NT2/D1 (cell line): ENCODE measurements at regions not wholly inside any gene's neighbourhood (a gene's known extent, or its start where the extent isn't known, plus 50 kb on each side); places are given as distances from the start of the nearest gene placed in this dataset.
"Not testable (repeated sequence)": the region's sequence is repeated elsewhere in the genome, so short reads cannot be mapped to it uniquely, and the experiment has no call there.

Experiments used
- DNase-seq: peaks from one replicate; pipeline ENCODE4 v3.0.0-alpha.2; 2011; ENCODE audit warnings: low read depth, low spot score
- H3K27me3 ChIP-seq: 2 replicates; pipeline ENCODE4 v1.6.0; 2011; ENCODE audit warnings: mild to moderate bottlenecking; ENCODE audit not compliant: insufficient read length, insufficient read depth
- H3K36me3 ChIP-seq: 2 replicates; pipeline ENCODE4 v1.6.1; 2011; ENCODE audit warnings: mild to moderate bottlenecking, low read length, mixed read lengths; ENCODE audit not compliant: insufficient read depth, insufficient read length
- H3K4me1 ChIP-seq: 2 replicates; pipeline ENCODE4 v1.5.1; 2011; ENCODE audit not compliant: insufficient read depth, insufficient read length
- H3K4me3 ChIP-seq: 2 replicates; pipeline ENCODE4 v1.5.1; 2011; ENCODE audit warnings: low read depth; ENCODE audit not compliant: insufficient read length
- H3K9ac ChIP-seq: 2 replicates; pipeline ENCODE4 v1.6.0; 2011; ENCODE audit warnings: low read depth; ENCODE audit not compliant: insufficient read length
- H3K9me3 ChIP-seq: 2 replicates; pipeline ENCODE4 v1.5.1; 2011; ENCODE audit warnings: mild to moderate bottlenecking, low read length; ENCODE audit not compliant: insufficient read depth
- SUZ12 ChIP-seq: IDR thresholded peaks from 2 replicates; pipeline ENCODE4 v1.6.1; 2011; ENCODE audit not compliant: insufficient read length, insufficient read depth; ENCODE audit errors: extremely low read depth
- YY1 ChIP-seq: IDR thresholded peaks from 2 replicates; pipeline ENCODE4 v1.6.1; 2011; ENCODE audit not compliant: insufficient read length, insufficient read depth
- ZNF274 ChIP-seq: IDR thresholded peaks from 2 replicates; pipeline ENCODE4 v1.6.1; 2011; ENCODE audit warnings: mild to moderate bottlenecking, low read depth, low read length

DNA sequence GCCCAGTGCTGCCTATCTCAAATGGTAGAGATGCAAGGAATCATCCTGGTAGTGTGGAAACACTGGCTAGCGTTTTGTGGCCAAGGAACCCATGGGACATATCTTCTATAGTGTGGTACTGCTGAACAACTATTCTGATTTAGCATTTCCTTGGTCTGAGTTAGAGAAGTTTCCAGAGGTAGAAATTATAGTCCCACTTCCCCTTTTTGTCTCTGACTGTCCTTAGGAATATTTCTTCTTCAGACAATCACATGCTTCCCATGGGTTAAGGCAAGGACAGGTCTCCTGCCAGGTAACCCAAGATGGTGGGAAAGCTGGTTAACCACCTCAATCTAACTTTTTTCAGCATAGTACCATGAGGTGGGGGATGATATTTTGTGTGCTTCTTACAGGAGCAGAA is 729.5 kb upstream of the LRRTM4 start:
- no peaks in the 10 kb centered on the region for H3K27me3 ChIP-seq
- TF ChIP-seq YY1 (no peak), SUZ12 (no peak), ZNF274 (no peak)
- no peak for DNase-seq

DNA sequence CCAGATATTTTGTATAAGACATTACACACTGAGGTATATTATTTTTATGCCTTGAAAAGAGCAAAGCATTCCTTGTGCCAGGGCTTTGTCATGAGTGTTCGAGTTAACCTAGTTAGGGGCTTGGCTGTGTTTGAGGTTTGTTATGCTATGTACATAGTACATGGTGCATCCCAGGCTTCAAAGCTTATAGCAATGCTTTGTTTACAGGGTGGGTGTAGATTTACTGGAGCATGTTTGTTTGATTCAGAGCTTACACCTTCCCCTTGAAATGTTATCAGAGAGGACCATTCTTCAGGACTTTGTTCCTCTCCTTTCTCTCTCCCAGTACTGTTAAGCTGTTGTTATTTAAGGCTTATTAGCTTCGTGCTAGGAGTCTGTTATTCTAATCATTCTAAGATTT is 738.7 kb upstream of the LRRTM4 start:
- H3K4me1 ChIP-seq = no peaks in the 10 kb centered on the region
- no peaks in the 10 kb centered on the region for H3K36me3 ChIP-seq
- TF ChIP-seq ZNF274 (no peak), YY1 (no peak), SUZ12 (no peak)
- no peak overlapping the region for H3K9ac ChIP-seq
- H3K9me3 ChIP-seq = no peaks in the 10 kb centered on the region
- H3K4me3 ChIP-seq = no peak overlapping the region
- no peak for DNase-seq
- H3K27me3 ChIP-seq = no peaks in the 10 kb centered on the region

More for the DNA sequence above, 729.5 kb upstream of the LRRTM4 start:
- Histone ChIP-seq H3K4me3 (no peak overlapping the region), H3K36me3 (no peaks in the 10 kb centered on the region), H3K9ac (no peak overlapping the region), H3K9me3 (no peaks in the 10 kb centered on the region), H3K4me1 (no peaks in the 10 kb centered on the region)

DNA sequence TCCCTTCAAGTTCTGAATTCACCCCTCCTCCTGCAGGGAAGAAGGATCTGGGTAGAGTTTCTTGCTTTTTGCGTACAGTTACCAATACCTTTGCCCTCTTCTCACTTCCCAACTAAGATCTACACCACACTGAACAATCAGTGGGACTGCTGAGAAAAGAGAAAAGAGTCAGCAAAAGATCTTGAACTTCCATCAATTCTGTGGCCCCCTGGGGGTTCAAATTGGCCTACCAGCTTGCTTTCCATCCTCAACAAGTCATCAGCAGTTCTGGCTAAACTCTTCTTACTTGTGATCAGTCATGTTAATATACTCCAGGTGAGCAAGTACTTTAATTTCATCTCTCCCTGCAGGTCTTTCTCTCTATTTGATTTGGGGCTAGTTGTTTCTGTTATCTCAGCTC is 739.3 kb upstream of the LRRTM4 start:
- Histone ChIP-seq H3K36me3 (no peaks in the 10 kb centered on the region), H3K9ac (no peak overlapping the region), H3K27me3 (no peaks in the 10 kb centered on the region), H3K4me1 (no peaks in the 10 kb centered on the region), H3K4me3 (no peak overlapping the region), H3K9me3 (no peaks in the 10 kb centered on the region)
- DNase-seq = no peak
- TF ChIP-seq SUZ12 (no peak), ZNF274 (no peak), YY1 (no peak)

DNA sequence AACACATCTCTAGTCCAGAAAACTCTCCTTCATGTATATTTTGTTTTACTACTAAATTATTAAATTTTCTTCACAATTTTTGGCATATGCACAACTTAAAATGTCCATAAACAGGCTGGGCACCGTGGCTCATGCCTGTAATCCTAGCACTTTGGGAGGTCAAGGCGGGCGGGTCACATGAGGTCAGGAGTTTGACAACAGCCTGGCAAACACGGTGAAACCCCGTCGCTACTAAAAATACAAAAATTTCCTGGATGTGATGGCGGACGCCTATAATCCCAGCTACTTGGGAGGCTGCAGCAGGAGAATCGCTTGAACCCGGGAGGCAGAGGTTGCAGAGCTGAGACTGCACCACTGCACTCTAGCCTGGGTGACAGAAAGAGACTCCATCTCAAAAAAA is 739.9 kb upstream of the LRRTM4 start:
- H3K36me3 ChIP-seq, H3K4me1 ChIP-seq, H3K27me3 ChIP-seq, H3K4me3 ChIP-seq, H3K9ac ChIP-seq, DNase-seq, H3K9me3 ChIP-seq: not testable (repeated sequence)

DNA sequence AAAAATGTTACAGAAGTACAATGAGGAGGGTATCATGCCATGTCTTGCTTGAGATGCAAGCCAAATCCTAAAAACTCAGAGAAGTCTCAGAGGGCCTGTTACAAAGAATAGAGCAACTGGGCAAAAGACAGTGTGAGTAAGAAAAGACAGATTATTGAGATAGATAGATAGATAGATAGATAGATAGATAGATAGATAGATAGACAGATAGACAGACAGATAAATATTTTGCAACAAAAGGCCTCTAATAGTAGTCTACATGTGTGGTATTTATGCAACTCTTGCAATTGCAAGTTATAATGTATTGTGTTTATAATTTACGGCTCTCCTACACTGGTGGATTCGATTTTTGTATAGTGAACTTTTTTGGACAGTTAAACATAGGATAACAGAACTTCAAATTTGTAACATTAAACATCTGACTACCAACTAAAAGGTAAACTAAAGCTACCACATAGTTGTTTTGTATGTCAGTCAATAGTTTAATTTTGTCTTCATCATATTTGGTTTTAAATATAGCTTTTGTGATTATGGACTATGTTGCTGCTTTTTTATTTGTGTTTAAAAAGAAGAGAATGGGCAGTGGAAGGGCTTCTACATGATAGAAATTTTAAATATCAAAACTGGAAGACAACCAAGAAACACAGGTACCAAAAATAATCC is 740.7 kb upstream of the LRRTM4 start:
- no peak overlapping the region for H3K9ac ChIP-seq
- DNase-seq = no peak
- no peaks in the 10 kb centered on the region for H3K4me1 ChIP-seq
- no peak overlapping the region for H3K4me3 ChIP-seq
- TF ChIP-seq SUZ12 (no peak), ZNF274 (no peak), YY1 (no peak)
- no peaks in the 10 kb centered on the region for H3K27me3 ChIP-seq
- no peaks in the 10 kb centered on the region for H3K9me3 ChIP-seq
- H3K36me3 ChIP-seq = no peaks in the 10 kb centered on the region

DNA sequence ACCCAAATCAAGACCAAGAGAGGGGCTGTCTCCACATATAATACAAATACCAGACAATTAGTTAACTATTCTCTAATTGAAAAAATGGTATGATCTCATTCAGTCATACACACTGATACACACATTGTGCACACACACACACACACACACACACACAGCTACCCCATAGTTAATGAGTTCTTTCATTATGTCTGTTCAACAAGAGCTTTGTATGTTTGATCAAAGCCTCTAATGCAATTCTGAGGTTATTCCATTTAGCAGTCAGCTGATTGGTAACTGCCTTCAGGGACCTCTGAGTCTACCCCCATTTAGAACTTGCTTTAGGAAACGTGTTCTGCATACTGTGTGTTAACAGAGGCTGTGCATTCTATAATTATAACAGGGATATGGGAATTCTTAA is 741.4 kb upstream of the LRRTM4 start:
- Histone ChIP-seq H3K27me3 (no peaks in the 10 kb centered on the region), H3K9me3 (no peaks in the 10 kb centered on the region), H3K4me1 (no peaks in the 10 kb centered on the region), H3K36me3 (no peaks in the 10 kb centered on the region), H3K9ac (no peak overlapping the region), H3K4me3 (no peak overlapping the region)
- TF ChIP-seq ZNF274 (no peak), YY1 (no peak), SUZ12 (no peak)
- no peak for DNase-seq

DNA sequence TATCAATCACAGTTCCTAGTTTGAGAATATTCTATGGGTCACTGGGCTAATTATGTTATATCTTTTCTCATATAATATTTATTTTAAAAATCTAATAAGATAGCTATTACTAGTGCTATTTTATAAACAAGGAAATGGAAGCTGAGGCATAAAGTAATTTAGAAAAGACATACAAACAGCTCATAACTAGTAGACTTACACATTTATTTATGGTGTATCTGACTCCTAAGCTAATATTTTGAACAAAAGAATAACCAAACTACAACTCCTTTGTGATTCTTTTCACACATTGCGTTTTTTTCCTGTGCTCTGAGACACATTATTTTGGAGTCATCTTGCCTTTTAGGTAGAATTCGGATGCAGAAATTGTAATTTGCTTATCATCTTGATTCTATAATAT is 742.0 kb upstream of the LRRTM4 start:
- H3K9me3 ChIP-seq = no peaks in the 10 kb centered on the region
- H3K36me3 ChIP-seq = no peaks in the 10 kb centered on the region
- H3K4me1 ChIP-seq = no peaks in the 10 kb centered on the region
- H3K9ac ChIP-seq = no peak overlapping the region
- H3K27me3 ChIP-seq = no peaks in the 10 kb centered on the region
- no peak for TF ChIP-seq ZNF274
- TF ChIP-seq YY1 = no peak
- no peak for TF ChIP-seq SUZ12
- no peak for DNase-seq
- no peak overlapping the region for H3K4me3 ChIP-seq
